ENCODE measurements at regions not wholly inside any gene's neighbourhood (a gene's known extent, or its start where the extent isn't known, plus 50 kb on each side); places are given as distances from the start of the nearest gene placed in this dataset.
"Not testable (repeated sequence)": the region's sequence is repeated elsewhere in the genome, so short reads cannot be mapped to it uniquely, and the experiment has no call there.

DNA sequence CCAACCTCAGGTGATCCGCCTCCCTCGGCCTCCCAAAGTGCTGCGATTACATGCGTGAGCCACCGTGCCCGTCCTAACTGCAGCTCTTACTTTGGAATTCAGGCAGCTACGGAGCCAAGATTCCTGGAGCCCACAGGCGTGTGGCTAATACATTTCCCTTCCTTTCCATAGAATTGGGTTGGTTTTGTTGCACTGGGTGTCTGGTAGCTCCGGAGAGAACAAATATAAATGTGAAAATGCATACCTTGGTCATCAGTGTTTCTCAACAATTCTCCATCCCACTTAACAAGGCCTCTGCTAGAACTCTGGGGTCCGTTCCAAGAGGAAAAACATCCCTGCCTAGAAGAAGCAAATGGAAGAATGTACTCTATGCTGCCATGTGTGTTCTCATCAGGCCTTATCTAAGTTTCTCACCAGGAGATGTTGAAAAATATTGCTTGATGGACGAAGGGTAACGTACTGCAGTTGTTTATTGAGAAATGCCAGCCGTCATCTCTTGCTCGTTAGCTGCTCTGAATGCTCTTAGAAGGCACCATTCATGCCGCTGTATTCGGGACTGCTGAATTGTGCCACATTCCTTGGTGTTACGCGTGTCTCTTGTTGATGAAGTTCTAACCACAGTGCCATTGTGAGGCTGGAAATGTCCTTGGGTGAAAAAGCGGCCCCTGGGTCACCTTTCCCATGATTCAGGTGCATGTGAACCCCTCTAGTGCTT, 50.5 kb upstream of the CD99 start:
- no peaks in the 10 kb centered on the region for H3K27me3 Mint-ChIP-seq
- H3K9me3 Mint-ChIP-seq, result no peaks in the 10 kb centered on the region
- H3K27ac Mint-ChIP-seq, result no peak overlapping the region
- H3K36me3 Mint-ChIP-seq (ENCODE audit: low read depth), result peaks cover 66% of the 10 kb centered on the region
- no peaks in the 10 kb centered on the region for H3K4me1 Mint-ChIP-seq
- H3K4me3 Mint-ChIP-seq, result no peak overlapping the region
- no peak for ATAC-seq (replicated peaks)

DNA sequence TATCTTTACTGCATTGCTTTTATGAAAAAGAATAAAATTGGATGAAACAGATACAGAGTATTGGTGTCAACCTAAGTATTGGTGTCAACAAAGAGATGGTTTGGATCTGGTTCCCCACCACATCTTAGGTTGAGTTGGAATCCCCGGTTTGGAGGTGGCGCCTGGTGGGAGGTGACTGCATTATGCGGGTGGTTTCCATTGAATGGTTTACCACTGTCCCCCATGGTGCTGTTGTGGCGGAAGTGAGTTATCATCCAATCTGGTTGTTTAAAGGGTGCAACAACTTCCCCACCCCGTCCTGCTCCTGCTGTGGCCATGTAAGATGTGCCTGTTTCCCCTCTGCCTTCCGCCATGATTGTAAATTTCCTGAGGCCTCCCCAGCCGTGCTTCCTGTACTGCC, 52.8 kb upstream of the CD99 start:
- Mint-ChIP-seq H3K36me3 (ENCODE audit: low read depth) (peaks cover 66% of the 10 kb centered on the region), H3K27ac (no peak overlapping the region)
- no peak for ATAC-seq (replicated peaks)

DNA sequence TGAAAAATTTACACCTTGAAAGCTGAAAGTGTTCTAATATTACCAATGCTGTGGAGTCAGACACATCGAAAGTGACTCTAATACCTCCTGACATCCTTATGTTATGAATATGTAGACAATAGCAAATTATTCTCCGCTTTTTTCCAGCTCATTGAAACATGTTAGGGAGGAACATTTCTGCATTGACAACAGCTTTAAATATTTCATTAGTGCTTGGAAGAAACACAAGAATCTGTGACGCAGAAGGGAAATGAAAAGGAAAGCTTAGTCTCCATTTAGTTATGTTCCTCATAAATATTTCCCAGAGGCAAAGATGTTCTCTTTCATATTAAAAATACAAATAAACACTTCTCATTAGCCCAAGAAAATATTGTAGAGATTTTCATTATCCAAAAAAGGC, 55.8 kb upstream of the CD99 start:
- Mint-ChIP-seq H3K36me3 (ENCODE audit: low read depth) (peaks cover 74% of the 10 kb centered on the region), H3K9me3 (peaks cover 23% of the 10 kb centered on the region), H3K27me3 (no peaks in the 10 kb centered on the region), H3K4me1 (peaks cover 23% of the 10 kb centered on the region), H3K4me3 (no peak overlapping the region), H3K27ac (no peak overlapping the region)
- ATAC-seq (replicated peaks), result no peak

More for the DNA sequence above, 52.8 kb upstream of the CD99 start:
- no peaks in the 10 kb centered on the region for H3K9me3 Mint-ChIP-seq
- H3K4me1 Mint-ChIP-seq, result no peaks in the 10 kb centered on the region
- H3K4me3 Mint-ChIP-seq, result no peak overlapping the region
- H3K27me3 Mint-ChIP-seq, result no peaks in the 10 kb centered on the region

DNA sequence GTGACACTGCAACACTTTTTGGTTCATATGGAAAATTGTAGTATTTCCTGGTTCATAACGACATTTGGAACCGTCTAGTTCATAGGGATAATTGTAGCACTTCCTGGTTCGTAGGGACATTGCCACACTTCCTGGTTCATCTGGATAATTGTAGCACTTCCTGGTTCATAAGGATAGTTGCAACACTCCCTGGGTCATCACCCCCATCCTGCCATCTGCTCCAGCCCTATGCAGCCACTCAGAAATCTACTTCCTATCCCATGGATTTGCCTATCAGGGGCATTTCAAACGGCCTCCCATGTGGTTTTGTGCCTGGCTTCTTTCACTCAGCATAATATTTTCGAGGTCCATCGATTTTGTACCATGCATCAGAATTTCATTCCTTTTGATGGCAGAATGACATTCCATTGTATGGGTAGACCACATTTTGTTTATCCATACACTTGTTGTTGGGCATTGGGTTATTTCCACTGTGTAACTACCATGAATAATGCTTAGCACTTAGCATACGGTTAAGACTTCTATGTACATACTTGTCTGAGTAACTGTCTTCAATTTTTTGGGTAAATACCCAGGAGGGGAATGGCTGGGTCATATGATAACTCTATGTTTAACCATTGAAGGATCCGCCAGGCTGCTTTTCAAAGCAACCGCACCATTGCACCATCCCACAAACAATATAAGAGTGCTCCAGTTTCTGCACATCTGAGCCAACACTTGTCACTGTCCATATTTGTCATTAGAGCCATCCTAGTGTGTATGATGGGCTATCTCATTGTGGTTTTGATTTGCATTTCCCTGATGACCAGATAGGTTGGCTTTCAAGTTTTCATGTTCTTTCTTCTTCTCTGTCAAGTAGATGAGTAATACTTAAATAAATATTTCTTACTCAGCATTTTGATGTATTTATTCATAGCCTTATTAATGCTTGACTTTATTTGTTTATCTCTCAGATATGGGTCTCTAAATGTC, 58.3 kb upstream of the CD99 start:
- Mint-ChIP-seq H3K4me3 (peak overlapping the region; percentile 86), H3K4me1 (peaks cover 41% of the 10 kb centered on the region), H3K27me3 (no peaks in the 10 kb centered on the region), H3K36me3 (ENCODE audit: low read depth) (peaks cover 77% of the 10 kb centered on the region), H3K9me3 (peaks cover 40% of the 10 kb centered on the region), H3K27ac (peak overlapping the region; percentile 98)
- ATAC-seq (replicated peaks), result no peak

DNA sequence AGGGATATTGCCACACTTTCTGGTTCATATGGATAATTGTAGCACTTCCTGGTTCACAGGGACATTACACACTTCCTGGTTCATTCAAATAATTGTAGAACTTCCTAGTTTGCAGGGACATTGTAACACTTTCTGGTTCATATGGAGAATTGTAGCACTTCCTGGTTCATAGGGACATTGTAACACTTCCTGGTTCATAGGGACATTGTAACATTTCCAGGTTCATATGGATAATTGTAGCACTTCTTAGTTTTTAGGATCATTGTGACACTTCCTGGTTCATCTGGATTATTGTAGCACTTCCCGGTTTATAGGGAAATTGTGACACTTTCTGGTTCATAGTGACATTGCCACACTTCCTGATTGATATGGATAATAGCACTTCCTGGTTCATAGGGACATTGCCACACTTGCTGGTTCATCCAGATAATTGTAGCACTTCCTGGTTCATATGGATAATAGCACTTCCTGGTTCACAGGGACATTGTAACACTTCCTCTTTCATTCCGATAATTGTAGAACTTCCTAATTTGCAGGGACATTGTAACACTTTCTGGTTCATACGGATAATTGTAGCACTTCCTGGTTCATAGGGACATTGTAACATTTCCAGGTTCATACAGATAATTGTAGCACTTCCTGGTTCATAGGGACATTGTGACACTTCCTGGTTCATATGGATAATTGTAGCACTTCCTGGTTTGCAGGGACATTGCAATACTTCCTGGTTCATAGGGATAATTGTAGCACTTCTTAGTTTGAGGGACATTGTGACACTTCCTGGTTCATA, 59.2 kb upstream of the CD99 start:
- Mint-ChIP-seq H3K4me3 (peak overlapping the region; percentile 86), H3K4me1 (peaks cover 41% of the 10 kb centered on the region), H3K9me3 (peaks cover 40% of the 10 kb centered on the region), H3K36me3 (ENCODE audit: low read depth) (peaks cover 77% of the 10 kb centered on the region), H3K27me3 (no peaks in the 10 kb centered on the region), H3K27ac (peak overlapping the region; percentile 98)
- ATAC-seq (replicated peaks), result no peak

DNA sequence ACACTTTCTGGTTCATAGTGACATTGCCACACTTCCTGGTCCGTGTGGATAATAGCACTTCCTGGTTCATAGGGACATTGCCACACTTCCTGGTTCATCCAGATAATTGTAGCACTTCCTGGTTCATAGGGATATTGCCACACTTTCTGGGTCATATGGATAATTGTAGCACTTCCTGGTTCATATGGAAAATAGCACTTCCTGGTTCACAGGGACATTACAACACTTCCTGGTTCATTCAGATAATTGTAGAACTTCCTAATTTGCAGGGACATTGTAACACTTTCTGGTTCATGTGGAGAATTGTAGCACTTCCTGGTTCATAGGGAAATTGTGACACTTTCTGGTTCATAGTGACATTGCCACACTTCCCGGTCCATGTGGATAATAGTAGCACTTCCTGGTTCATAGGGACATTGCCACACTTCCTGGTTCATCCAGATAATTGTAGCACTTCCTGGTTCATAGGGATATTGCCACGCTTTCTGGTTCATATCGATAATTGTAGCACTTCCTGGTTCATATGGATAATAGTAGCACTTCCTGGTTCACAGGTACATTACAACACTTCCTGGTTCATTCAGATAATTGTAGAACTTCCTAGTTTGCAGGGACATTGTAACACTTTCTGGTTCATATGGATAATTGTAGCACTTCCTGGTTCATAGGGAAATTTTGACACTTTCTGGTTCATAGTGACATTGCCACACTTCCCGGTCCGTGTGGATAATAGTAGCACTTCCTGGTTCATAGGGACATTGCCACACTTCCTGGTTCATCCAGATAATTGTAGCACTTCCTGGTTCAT, 60.0 kb upstream of the CD99 start:
- ATAC-seq (replicated peaks); H3K27me3 Mint-ChIP-seq: not testable (repeated sequence)
- Mint-ChIP-seq H3K9me3 (peaks cover 40% of the 10 kb centered on the region), H3K4me1 (peaks cover 41% of the 10 kb centered on the region), H3K27ac (peak overlapping the region; percentile 98), H3K36me3 (ENCODE audit: low read depth) (peaks cover 80% of the 10 kb centered on the region), H3K4me3 (peak overlapping the region; percentile 86)

DNA sequence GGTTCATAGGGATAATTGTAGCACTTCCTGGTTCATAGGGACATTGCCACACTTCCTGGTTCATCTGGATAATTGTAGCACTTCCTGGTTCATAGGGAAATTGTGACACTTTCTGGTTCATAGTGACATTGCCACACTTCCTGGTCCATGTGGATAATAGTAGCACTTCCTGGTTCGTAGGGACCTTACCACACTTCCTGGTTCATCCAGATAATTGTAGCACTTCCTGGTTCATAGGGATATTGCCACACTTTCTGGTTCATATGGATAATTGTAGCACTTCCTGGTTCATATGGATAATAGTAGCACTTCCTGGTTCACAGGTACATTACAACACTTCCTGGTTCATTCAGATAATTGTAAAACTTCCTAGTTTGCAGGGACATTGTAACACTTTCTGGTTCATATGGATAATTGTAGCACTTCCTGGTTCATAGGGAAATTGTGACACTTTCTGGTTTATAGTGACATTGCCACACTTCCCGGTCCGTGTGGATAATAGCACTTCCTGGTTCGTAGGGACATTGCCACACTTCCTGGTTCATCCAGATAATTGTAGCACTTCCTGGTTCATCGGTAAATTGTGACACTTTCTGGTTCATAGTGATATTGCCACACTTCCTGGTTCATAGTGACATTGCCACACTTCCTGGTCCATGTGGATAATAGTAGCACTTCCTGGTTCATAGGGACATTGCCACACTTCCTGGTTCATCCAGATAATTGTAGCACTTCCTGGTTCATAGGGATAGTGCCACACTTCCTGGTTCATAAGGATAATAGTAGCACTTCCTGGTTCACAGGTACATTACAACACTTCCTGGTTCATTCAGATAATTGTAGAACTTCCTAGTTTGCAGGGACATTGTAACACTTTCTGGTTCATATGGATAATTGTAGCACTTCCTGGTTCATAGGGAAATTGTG, 60.8 kb upstream of the CD99 start:
- Mint-ChIP-seq H3K4me3 (peak overlapping the region; percentile 86), H3K27ac (peak overlapping the region; percentile 98), H3K36me3 (ENCODE audit: low read depth) (peaks cover 89% of the 10 kb centered on the region), H3K4me1 (peaks cover 41% of the 10 kb centered on the region), H3K9me3 (peaks cover 40% of the 10 kb centered on the region)
- peak; percentile 19 for ATAC-seq (replicated peaks)
- H3K27me3 Mint-ChIP-seq, result not testable (repeated sequence)

DNA sequence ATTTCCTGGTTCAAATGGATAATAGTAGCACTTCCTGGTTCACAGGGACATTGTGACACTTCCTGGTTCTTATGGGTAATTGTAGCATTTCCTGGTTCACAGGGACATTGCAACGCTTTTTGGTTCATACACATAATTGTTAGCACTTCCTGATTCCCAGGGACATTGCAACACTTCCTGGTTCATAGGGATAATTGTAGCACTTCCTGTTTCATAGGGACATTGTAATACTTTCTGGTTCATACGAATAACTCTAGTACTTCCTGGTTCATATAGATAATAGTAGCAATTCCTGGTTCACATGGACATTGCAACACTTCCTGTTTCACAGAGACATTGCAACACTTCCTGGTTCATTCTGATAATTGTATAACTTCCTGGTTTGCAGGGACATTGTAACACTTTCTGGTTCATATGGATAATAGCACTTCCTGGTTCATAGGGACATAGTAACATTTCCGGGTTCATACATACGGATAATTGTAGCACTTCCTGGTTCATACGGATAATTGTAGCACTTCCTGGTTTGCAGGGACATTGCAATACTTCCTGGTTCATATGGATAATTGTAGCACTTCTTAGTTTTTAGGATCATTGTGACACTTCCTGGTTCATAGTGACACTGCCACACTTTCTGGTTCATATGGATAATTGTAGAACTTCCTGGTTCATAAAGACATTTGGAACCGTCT, 61.6 kb upstream of the CD99 start:
- H3K9me3 Mint-ChIP-seq, result peaks cover 40% of the 10 kb centered on the region
- peaks cover 95% of the 10 kb centered on the region for H3K36me3 Mint-ChIP-seq (ENCODE audit: low read depth)
- H3K27ac Mint-ChIP-seq, result peak overlapping the region; percentile 98
- peak overlapping the region; percentile 86 for H3K4me3 Mint-ChIP-seq
- ATAC-seq (replicated peaks), result peak; percentile 41
- H3K4me1 Mint-ChIP-seq, result peaks cover 41% of the 10 kb centered on the region
- no peaks in the 10 kb centered on the region for H3K27me3 Mint-ChIP-seq

DNA sequence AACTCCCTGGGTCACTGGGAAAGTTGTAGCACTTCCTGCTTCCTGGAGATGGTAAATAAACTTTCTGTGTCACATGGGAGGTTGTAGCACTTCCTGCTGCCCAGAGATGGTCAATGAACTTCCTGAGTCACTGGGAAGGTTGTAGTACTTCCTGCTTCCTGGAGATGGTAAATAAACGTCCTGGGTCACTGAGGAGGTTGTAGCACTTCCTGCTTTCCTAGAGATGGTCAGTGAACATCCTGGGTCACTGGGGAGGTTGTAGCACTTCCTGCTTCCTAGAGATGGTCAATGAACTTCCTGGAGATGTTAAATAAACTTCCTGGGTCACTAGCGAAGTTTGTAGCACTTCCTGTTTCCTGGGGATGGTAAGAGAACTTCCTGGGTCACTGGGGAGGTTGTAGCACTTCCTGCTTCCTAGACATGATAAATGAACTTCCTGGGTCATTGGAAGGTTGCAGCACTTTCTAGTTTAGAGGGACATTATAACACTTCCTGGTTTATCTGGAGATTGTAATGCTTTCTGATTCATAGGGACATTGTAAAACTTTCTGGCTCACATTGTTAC, 62.3 kb upstream of the CD99 start:
- Mint-ChIP-seq H3K27ac (peak overlapping the region; percentile 98), H3K4me1 (peaks cover 41% of the 10 kb centered on the region), H3K36me3 (ENCODE audit: low read depth) (peaks cover 97% of the 10 kb centered on the region), H3K9me3 (peaks cover 40% of the 10 kb centered on the region), H3K4me3 (peak overlapping the region; percentile 86), H3K27me3 (no peaks in the 10 kb centered on the region)
- ATAC-seq (replicated peaks), result peak; percentile 60

DNA sequence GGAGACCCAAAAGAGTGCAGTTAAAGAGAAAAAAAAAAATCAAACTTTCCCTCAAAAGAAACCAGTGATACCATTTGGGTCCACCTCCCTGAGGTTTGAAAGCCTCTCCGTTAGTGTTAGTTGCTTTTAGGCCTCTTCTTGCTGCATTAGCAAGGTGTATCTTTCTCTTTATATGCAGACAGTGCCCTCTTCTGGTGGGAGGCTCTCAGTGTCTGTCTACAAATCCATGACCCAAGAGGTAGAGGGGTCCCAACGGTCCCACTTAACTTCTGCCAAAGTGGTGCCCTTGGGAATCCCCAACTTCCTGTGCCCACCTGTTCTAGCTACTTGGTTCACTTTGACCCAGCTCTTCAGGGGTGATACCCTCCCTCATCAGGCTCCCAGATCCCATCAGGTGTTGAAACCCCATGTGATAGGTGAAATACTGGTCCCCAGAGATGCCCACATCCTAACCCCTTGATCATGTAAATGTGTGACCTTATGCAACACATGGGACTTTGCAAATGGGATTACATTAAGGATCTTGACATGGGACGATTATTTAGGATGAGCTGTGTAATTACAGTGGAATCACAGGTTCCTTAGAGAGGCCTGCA, 63.7 kb upstream of the CD99 start:
- Mint-ChIP-seq H3K4me1 (peaks cover 37% of the 10 kb centered on the region), H3K27ac (peak overlapping the region; percentile 98), H3K36me3 (ENCODE audit: low read depth) (peaks cover 100% of the 10 kb centered on the region), H3K9me3 (peaks cover 37% of the 10 kb centered on the region), H3K27me3 (no peaks in the 10 kb centered on the region), H3K4me3 (peak overlapping the region; percentile 86)
- peak; percentile 46 for ATAC-seq (replicated peaks)

DNA sequence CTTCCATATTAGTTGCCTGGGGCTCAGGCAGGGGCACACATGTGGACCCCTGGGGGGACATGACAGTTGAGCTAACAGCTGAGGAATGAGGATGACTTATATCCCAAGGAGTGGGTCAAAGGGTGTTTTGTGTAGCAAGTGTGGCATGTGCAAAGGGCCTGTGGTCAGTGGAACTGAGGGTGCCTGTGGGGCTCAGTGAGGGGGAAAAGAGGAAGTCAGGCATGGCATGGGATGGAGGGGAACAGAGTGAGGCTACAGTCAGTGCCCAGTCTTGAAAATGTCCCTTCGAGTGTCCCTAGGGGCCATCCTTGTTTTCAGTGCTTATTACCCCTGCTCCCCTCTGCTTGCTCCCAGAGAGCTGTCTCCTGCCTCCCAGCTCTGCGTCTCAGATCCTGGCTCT, 64.3 kb upstream of the CD99 start:
- Mint-ChIP-seq H3K4me3 (no peak overlapping the region), H3K4me1 (peaks cover 32% of the 10 kb centered on the region), H3K27me3 (no peaks in the 10 kb centered on the region), H3K36me3 (ENCODE audit: low read depth) (peaks cover 100% of the 10 kb centered on the region), H3K27ac (no peak overlapping the region), H3K9me3 (peaks cover 32% of the 10 kb centered on the region)
- ATAC-seq (replicated peaks), result no peak

DNA sequence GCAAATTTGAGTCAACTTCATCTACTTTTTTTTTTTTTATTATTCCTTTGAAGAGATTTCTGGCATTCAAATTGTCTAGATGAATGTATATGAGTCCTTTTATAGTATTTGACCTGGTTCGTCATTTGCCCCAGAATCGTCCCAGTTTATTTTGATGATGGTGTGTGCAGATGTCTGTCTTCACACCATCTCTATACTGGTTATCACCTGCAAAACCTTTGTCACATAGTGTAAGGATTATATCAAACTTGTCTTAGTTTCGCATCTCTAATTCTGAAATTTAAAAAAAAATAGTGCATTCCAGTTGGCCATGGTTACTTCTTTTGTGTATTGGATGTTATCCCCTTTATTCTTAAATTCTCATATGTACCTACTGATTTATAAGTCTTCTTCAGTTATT, 70.5 kb upstream of the CD99 start:
- H3K9me3 Mint-ChIP-seq, result no peaks in the 10 kb centered on the region
- H3K36me3 Mint-ChIP-seq (ENCODE audit: low read depth), result peaks cover 97% of the 10 kb centered on the region

More for the DNA sequence above, 70.5 kb upstream of the CD99 start:
- H3K27me3 Mint-ChIP-seq, result no peaks in the 10 kb centered on the region
- H3K4me1 Mint-ChIP-seq, result peaks cover 6% of the 10 kb centered on the region
- H3K4me3 Mint-ChIP-seq, result no peak overlapping the region
- no peak for ATAC-seq (replicated peaks)
- H3K27ac Mint-ChIP-seq, result no peak overlapping the region

Data from activated T-helper 17 cell treated with anti-CD3 and anti-CD28 coated beads, Interleukin-2, amount 50 U/mL, for 72 hours (primary cell).